ENCODE measurements at regions not wholly inside any gene's neighbourhood (a gene's known extent, or its start where the extent isn't known, plus 50 kb on each side); places are given as distances from the start of the nearest gene placed in this dataset.
A peak's percentile ranks its signal among the peaks of the same experiment; 100 is the strongest.

GRCh38 chr9:127553793-127554192 is 58.3 kb upstream of the STXBP1 start:
- DNase-seq = no peak

DNA sequence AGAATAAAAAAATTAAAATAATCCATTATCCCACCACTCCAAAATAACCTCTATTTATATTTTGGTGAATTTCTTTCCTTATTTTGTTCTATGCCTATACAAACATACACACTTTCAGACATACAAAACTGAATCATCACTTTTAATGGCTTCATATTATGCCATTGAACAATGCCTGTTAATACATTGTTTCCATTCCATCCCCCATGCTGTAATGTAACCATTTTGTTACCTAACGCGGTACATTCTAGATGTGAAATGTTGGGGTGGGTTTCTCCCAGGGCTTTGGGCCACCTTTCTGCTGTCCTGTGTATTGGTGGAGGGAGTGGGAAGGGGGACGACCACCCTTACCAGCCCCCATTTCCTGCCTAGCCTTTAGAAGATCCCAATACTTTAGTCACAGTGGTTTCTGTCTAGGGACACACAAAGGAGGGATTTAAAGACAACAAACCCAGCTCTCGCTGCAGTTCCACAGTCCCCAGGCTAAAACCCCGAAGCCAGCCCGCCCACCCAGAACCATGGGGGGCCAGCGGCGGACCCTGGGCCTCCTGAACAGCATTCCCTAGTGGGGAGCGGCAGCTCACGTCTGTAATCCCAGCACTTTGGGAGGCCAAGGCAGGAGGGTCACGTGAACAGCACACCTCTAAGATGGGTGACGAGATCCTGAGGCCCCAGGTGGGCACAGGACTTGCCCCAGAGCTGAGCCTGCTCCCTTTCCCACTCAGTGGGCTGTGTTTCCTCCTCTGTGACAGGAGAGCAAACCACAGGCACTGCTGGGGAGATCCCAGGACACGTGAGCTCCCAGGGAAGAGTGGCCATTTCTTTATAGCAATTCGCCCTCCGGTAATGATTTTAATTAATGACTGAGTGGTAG is 56.9 kb upstream of the STXBP1 start:
- no peak for DNase-seq

- peak; percentile 32 to 44 for DNase-seq
Observed at GRCh38 chr9:127555840-127556820, 55.9 kb upstream of the STXBP1 start.

GRCh38 chr9:127556871-127557270 is 55.2 kb upstream of the STXBP1 start:
- DNase-seq = no peak

- DNase-seq = no peak
Observed at GRCh38 chr9:127557466-127557869, 54.6 kb upstream of the STXBP1 start.

GRCh38 chr9:127557998-127558546 is 54.0 kb upstream of the STXBP1 start:
- DNase-seq = no peak

DNA sequence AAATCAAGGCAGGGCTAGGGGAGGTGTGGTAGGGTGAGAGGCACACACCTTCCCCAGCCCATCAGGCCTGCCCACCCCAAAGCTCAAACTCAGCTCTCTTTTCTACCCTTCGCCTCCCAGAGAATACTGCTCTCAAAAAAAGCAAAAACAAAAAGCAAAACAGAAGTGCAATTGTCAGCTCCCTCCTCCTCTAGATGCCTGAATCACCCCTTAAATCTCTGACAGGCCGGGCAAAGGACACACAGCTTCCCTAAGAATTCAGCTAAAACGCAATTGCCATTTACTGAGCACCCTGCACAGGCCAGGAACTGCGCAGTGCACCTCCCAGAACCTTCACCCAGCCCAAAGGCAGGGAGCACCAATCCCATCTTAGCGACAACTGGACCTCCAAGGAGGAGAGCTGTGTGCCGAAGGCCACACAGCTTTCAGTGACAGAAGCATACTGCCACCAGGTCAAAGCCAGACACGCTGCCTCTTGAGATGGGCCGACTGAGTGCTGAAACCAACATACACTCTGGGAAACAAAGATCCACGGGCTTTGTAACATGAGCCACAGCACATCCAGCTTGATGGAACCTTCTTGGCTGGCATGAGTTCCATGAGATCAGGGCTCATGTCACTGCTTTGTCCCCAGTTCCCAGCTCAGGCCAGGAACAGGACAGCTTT is 53.4 kb upstream of the STXBP1 start:
- DNase-seq = no peak

DNA sequence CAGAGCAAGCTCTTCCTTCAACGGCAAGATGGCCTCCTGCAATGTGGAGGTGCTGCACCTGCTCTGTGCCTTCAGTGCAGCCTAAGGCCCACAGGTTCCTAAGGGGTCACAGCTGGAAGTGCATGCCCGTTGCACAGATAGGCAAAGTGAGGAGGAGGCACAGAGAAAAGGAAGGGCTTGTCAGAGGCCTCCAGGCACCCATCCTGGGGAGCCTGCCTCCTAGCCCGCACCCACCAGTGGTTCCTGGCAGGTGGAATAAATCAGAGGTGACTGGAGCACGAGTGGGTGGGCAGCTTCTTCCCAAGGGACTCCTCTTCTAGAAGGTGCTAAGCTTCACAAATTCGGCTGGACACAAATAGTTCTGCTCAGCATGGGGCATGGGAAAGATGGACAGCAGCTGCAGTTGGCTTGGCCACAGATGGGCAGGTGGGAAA is 52.8 kb upstream of the STXBP1 start:
- no peak for DNase-seq

DNA sequence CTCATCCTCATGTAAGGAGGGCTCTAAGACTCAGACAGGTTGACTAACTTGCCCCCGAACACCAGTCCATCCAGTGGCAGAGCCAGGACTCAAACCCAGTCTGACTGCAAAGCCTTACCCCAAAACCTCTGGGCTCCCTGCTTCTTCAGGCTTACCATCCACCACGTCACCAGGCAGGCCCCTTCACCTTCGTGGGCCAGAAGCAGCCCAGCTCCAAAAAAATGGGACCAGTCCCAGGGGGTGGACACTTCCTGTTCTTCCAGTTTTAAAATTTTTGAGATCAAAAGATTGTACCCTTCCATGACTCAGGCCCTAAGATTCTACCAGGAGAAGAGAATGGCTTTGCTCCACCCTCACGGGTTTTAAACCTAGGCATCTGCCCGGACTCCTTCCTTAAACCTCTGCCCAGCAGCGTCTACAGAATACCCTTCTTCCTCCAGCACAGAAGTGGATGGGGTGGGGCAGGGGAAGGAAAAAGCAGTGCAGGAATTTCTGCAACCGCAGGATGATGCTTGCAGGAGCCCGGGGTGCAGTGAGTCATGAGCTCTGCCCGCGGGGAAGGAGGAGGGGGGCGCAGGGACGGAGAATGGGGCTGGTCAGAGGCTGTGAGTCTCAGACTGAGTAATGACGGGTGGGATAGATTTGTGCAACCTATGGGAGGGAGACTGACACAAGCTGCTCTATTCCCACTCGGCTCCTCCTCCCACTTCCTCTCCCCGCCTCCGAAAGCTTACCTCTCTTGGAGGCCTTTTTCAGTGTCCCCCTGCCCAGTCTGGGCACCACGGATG is 50.4 kb upstream of the STXBP1 start:
- DNase-seq = no peak

All from stimulated activated CD4-positive, alpha-beta T cell treated with anti-CD3 and anti-CD28 coated beads, Interleukin-2, amount 100 ng/mL, for 48 hours (primary cell).